ENCODE measurements at regions not wholly inside any gene's neighbourhood (a gene's known extent, or its start where the extent isn't known, plus 50 kb on each side); places are given as distances from the start of the nearest gene placed in this dataset.
A peak's percentile ranks its signal among the peaks of the same experiment; 100 is the strongest.

DNA sequence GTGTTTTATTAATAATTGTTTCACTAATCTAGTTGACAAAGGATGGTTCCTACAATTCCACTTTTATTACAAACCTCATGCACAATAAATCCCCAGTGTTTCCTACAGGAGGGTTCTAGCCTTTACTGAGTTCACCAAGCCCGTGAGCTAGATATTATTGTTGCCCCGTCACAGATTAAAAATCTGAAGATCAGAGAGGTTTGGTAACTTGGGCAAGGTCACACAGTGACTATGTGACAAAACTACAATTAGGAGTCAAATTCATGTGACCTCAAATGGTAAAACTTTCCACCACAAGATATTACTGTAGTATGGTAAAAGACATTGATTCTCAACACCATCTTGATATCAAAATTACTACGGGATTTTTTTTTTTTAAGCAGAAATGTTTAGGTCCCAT is 124.6 kb downstream of the BTC start:
- no peak overlapping the region for H3K4me3 ChIP-seq (replicated peaks in 1 of 2; ENCODE audit: low read depth in 2 of 2, low read length in 2 of 2)
- TF ChIP-seq, protein P1, sequence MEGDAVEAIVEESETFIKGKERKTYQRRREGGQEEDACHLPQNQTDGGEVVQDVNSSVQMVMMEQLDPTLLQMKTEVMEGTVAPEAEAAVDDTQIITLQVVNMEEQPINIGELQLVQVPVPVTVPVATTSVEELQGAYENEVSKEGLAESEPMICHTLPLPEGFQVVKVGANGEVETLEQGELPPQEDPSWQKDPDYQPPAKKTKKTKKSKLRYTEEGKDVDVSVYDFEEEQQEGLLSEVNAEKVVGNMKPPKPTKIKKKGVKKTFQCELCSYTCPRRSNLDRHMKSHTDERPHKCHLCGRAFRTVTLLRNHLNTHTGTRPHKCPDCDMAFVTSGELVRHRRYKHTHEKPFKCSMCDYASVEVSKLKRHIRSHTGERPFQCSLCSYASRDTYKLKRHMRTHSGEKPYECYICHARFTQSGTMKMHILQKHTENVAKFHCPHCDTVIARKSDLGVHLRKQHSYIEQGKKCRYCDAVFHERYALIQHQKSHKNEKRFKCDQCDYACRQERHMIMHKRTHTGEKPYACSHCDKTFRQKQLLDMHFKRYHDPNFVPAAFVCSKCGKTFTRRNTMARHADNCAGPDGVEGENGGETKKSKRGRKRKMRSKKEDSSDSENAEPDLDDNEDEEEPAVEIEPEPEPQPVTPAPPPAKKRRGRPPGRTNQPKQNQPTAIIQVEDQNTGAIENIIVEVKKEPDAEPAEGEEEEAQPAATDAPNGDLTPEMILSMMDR (IDR thresholded peaks at IDR 0.05; ENCODE audit: low read depth, low read length) = no peak
- no peak for DNase-seq (ENCODE audit: low read depth in 2 of 2)

DNA sequence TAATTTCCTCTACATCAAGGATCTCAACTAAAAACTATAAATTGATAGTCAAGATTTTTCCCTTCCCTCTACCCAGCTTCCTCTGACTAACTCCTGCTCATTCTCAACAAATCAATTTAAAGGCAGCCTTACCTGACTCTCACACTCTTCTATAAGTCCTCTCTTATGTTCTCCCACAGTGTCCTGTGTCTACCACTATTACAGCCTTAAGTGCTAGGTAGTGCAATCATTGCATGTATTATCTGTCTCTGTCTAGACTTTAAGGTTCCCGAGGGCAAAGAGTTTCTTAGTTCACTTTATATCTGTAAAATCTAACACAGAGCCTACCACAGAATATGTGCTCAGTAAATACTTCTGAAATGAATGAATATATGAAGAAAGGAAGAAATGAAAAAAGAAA is 123.7 kb downstream of the BTC start:
- DNase-seq (ENCODE audit: low read depth in 2 of 2) = no peak
- H3K4me3 ChIP-seq (replicated peaks in 1 of 2; ENCODE audit: low read depth in 2 of 2, low read length in 2 of 2) = no peak overlapping the region
- TF ChIP-seq, protein P1 (IDR thresholded peaks at IDR 0.05; ENCODE audit: low read depth, low read length) = no peak

DNA sequence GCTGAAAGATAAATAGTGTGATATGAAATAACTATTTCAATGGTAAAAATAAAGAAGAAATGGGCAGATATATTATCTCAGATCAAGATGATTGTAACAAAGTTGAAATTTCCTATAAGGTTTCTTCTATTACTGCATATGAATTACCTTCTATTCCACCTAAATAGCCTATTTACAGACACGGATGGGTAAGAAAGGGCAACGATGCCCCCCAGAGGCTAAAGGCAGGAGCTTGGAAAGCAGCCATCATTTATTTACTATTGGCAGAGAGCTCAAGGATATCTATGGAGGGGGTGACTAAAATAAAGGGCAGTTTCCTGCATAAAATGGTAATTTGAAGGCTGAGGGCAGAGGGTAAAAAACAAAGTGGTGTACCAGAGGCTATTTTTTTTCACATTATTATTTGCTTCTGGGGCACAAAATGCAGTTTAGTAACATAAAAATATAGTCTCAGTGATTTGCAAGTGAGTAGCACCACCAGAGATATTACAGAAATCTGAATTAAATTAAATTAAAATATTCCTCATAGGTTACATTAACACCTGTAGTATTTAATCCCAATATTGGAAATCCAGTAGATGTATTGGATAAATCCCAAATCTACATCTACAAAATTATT is 123.1 kb downstream of the BTC start:
- TF ChIP-seq, protein P1 (IDR thresholded peaks at IDR 0.05; ENCODE audit: low read depth, low read length) = peak; percentile 56
- no peak overlapping the region for H3K4me3 ChIP-seq (replicated peaks in 1 of 2; ENCODE audit: low read depth in 2 of 2, low read length in 2 of 2)
- peak; percentile 88 to 91 for DNase-seq (ENCODE audit: low read depth in 2 of 2)

DNA sequence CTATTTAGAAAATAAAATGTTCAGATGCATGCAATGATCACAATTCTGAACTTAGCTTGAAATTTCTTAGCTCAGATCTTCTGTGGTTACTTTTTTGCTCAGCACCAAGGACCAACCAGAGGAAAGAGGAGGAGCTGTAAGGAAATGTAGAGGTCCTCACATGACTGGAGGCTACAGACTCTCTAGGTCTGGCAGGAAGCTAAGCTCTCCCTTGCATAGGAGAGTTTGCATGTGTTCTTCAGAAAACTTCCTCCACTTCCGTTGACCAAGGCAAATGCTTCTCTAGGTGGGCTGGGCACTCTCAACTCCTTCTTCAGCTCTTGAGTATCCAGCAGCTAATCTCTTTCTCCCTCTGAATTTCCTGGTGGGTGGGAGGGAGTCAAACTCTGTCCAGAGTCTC is 119.6 kb downstream of the BTC start:
- TF ChIP-seq, protein P1 (IDR thresholded peaks at IDR 0.05; ENCODE audit: low read depth, low read length) = no peak
- H3K4me3 ChIP-seq (replicated peaks in 1 of 2; ENCODE audit: low read depth in 2 of 2, low read length in 2 of 2) = no peak overlapping the region
- DNase-seq (ENCODE audit: low read depth in 2 of 2) = peak in 1 of 2 donors; percentile 15

DNA sequence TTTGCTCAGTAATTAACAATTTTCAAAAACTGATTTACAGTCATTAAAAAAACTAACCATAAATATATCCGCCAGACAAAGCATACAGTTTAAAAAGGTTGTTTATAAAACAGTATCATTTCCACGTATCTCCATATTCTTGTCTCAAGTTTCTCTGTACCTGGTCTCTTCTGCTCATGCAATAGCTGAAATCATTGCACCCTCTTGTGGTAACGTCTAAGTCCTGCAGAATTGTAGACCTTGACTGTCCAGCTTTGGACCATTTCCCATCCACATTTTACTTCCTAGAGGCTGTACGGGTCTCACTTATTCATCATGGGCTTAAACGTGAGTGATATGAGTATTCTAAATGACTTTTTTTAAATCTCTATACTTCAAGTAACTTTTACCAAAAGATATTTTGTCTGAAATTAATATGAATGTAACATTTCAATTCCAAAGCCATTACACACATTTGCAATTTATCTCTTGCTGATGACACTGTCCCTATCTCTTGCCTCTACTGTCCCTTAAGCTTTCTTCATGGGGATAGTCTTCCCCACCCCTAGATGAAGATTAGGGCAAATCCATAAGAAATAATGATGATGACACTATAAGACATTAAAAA is 118.5 kb downstream of the BTC start:
- TF ChIP-seq, protein P1 (IDR thresholded peaks at IDR 0.05; ENCODE audit: low read depth, low read length) = peak; percentile 89
- peak; percentile 82 to 87 for DNase-seq (ENCODE audit: low read depth in 2 of 2)

DNA sequence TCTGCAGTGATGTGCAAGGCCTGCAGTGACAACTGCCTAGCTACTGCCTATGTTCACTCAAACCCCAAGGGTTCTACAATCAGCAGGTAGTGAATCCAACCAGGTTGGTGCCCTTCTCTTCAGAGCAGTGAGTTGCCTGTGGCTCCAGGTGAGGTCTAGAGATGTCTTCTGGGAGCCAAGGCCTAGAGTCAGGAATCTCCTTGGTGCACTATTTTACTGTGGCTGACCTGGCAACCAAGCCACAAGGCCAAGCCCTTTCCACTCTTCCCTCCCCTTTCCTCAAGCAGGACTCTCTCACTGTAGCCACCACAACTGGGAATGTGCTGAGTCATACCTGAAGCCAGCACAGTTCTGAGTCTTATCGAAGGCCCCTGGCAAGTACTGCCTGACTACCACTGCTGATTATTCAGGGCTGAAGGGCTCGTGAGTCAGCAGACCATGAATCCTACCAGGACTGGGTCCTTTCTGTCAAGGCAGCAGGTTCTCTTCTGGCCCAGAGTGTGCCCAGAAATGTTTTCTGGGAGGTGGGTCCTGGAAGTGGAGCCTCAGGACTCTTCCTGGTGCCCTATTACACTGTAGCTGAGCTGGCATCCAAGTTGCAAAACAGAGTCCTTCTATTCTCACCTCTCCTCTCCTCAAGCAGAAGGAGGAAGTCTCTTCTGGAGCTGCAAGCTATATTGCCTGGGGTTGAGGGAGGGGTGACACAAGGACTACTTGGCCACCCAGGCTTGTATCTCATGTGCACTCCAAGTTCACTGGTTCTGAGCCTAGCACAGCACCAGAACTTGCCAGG is 111.6 kb downstream of the BTC start:
- TF ChIP-seq, protein P1 (IDR thresholded peaks at IDR 0.05; ENCODE audit: low read depth, low read length) = no peak
- peak; percentile 91 to 94 for DNase-seq (ENCODE audit: low read depth in 2 of 2)
- no peak overlapping the region for H3K4me3 ChIP-seq (replicated peaks in 1 of 2; ENCODE audit: low read depth in 2 of 2, low read length in 2 of 2)

More for the DNA sequence above, 118.5 kb downstream of the BTC start:
- H3K4me3 ChIP-seq (replicated peaks in 1 of 2; ENCODE audit: low read depth in 2 of 2, low read length in 2 of 2) = no peak overlapping the region

All from cardiac fibroblast (primary cell).